AG08396 (cell line): ENCODE measurements at regions not wholly inside any gene's neighbourhood (a gene's known extent, or its start where the extent isn't known, plus 50 kb on each side); places are given as distances from the start of the nearest gene placed in this dataset.

Source experiments
- DNase-seq: peaks from one replicate; pipeline ENCODE4 v3.0.0; 2012; ENCODE audit warnings: low spot score, mixed read lengths

- no peak for DNase-seq
Measured at GRCh38 chr7:9981742-9982349, 991.8 kb upstream of the PHF14 start.

GRCh38 chr7:9983048-9983447 lies 990.6 kb upstream of the PHF14 start:
- DNase-seq = no peak

- no peak for DNase-seq
Measured at GRCh38 chr7:10015687-10016086, 958.0 kb upstream of the PHF14 start.

GRCh38 chr7:10022480-10022879 lies 951.2 kb upstream of the PHF14 start:
- no peak for DNase-seq

- DNase-seq = no peak
Measured at GRCh38 chr7:10022957-10023356, 950.7 kb upstream of the PHF14 start.

- DNase-seq = no peak
Measured at GRCh38 chr7:10034843-10035556, 938.7 kb upstream of the PHF14 start.

GRCh38 chr7:10036693-10037092 lies 937.0 kb upstream of the PHF14 start:
- DNase-seq = no peak

GRCh38 chr7:10038351-10038750 lies 935.3 kb upstream of the PHF14 start:
- DNase-seq = no peak

- DNase-seq = no peak
Measured at GRCh38 chr7:10040674-10041073, 933.0 kb upstream of the PHF14 start.

- DNase-seq = no peak
Measured at GRCh38 chr7:10070899-10071298, 902.8 kb upstream of the PHF14 start.

GRCh38 chr7:10075866-10076265 lies 897.8 kb upstream of the PHF14 start:
- no peak for DNase-seq

GRCh38 chr7:10076660-10077300 lies 896.9 kb upstream of the PHF14 start:
- no peak for DNase-seq

GRCh38 chr7:10079572-10079971 lies 894.1 kb upstream of the PHF14 start:
- no peak for DNase-seq

- no peak for DNase-seq
Measured at GRCh38 chr7:10082896-10083295, 890.8 kb upstream of the PHF14 start.

GRCh38 chr7:10083766-10084165 lies 889.9 kb upstream of the PHF14 start:
- no peak for DNase-seq

GRCh38 chr7:10085231-10085630 lies 888.4 kb upstream of the PHF14 start:
- DNase-seq = no peak

GRCh38 chr7:10100572-10100971 lies 873.1 kb upstream of the PHF14 start:
- DNase-seq = no peak

- DNase-seq = no peak
Measured at GRCh38 chr7:10101351-10101750, 872.3 kb upstream of the PHF14 start.

- DNase-seq = no peak
Measured at GRCh38 chr7:10104292-10104691, 869.4 kb upstream of the PHF14 start.

- no peak for DNase-seq
Measured at GRCh38 chr7:10106609-10107008, 867.1 kb upstream of the PHF14 start.

GRCh38 chr7:10116511-10116910 lies 857.2 kb upstream of the PHF14 start:
- DNase-seq = no peak

- no peak for DNase-seq
Measured at GRCh38 chr7:10117815-10118214, 855.9 kb upstream of the PHF14 start.

GRCh38 chr7:10120936-10121335 lies 852.7 kb upstream of the PHF14 start:
- no peak for DNase-seq

GRCh38 chr7:10121631-10122030 lies 852.0 kb upstream of the PHF14 start:
- DNase-seq = no peak
